Prostate gland (tissue), 2 donors: ENCODE measurements at regions not wholly inside any gene's neighbourhood (a gene's known extent, or its start where the extent isn't known, plus 50 kb on each side); places are given as distances from the start of the nearest gene placed in this dataset.

Experiments used
- DNase-seq: peaks from one replicate; pipeline ENCODE4 v3.0.0-alpha.2; 2019; ENCODE audit warnings: low spot score
- H3K27ac ChIP-seq, 2 donors: fragments of 200-600 bp; sonication (generic); 2 replicates each; pipeline ENCODE4 v1.5.1; 2017 to 2019
- H3K27me3 ChIP-seq: fragments of 200-600 bp; sonication (generic); replicated peaks from 2 replicates; pipeline ENCODE4 v1.5.1; 2019; ENCODE audit not compliant: insufficient read depth
- H3K36me3 ChIP-seq, 2 donors: fragments of 200-600 bp; sonication (generic); 1 replicate in 1 of 2; 2 replicates in 1 of 2; pipeline versions ENCODE4 v1.5.1 to v1.8.1; 2017 to 2019
- H3K4me1 ChIP-seq: fragments of 200-600 bp; sonication (generic); replicated peaks from 2 replicates; pipeline ENCODE4 v1.5.1; 2019
- H3K4me3 ChIP-seq, 2 donors: fragments of 200-600 bp; sonication (generic); 2 replicates each; pipeline ENCODE4 v1.5.1; 2017 to 2019
- H3K9me3 ChIP-seq: fragments of 200-600 bp; sonication (generic); 2 replicates; pipeline ENCODE4 v1.5.1; 2017
- CTCF ChIP-seq, 4 experiments: fragments of 200-600 bp in 2 of 4; fragments of 450-650 bp in 2 of 4; sonication (generic) in 2 of 4; IDR thresholded peaks; 1 replicate in 3 of 4; 2 replicates in 1 of 4; pipeline ENCODE4 v1.5.1; 2016 to 2019; ENCODE audit warnings: antibody characterized with exemption in 4 of 4, mild to moderate bottlenecking in 2 of 4, moderate library complexity in 2 of 4
- POLR2A ChIP-seq: fragments of 450-650 bp; IDR thresholded peaks from one replicate; pipeline ENCODE4 v1.6.1; 2016; ENCODE audit warnings: antibody characterized with exemption, mild to moderate bottlenecking
- POLR2AphosphoS5 ChIP-seq: sonication (generic); formaldehyde crosslinking; IDR thresholded peaks from one replicate; pipeline ENCODE4 v1.6.1; 2017; ENCODE audit warnings: antibody characterized with exemption
- WGBS: methylation state at CpG from one replicate; pipeline ENCODE4 v1.1.5; 2018; 5-methylcytosine and 5-hydroxymethylcytosine counted together
- intact Hi-C: fragments of 100-400 bp; cut with DNase I; formaldehyde crosslinking; loops from one replicate; pipeline ENCODE4 v1.14.2; 2022

GRCh38 chr16:13684819-13685563 is 235.0 kb upstream of the ERCC4 start:
- no peak for TF ChIP-seq POLR2AphosphoS5
- TF ChIP-seq POLR2A: no peak
- no peak for TF ChIP-seq CTCF (IDR thresholded peaks at IDR 0.05)
- Histone ChIP-seq H3K27ac (no peak overlapping the region), H3K4me1 (no peaks in the 10 kb centered on the region), H3K4me3 (no peak overlapping the region), H3K9me3 (no peaks in the 10 kb centered on the region), H3K27me3 (no peaks in the 10 kb centered on the region), H3K36me3 (no peaks in the 10 kb centered on the region)
- DNase-seq: no peak
- 78% methylated on average over 5 of the region's 5 CpGs for WGBS
- intact Hi-C loops: no loop called here

DNA sequence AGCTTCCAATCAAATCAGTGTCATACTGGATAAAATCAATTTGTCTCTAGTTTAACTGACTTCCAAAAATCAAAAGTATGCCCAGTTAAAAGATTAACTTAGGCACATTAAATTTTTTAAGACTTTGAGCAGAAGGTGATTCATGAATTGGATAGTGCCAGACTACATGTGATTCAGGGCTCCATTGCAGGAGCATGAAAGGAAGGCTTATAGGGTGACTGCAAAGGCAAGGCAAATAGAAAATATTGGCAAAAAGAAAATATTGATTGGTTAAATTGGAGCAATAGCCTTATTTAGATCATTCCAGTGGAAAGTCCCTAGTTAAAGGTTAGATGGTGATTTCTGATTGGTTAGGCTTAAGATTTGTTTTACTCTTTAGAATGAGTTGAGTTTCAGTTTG is 223.9 kb upstream of the ERCC4 start:
- Histone ChIP-seq H3K27me3 (no peaks in the 10 kb centered on the region), H3K36me3 (no peaks in the 10 kb centered on the region), H3K4me3 (no peak overlapping the region), H3K9me3 (no peaks in the 10 kb centered on the region), H3K4me1 (no peaks in the 10 kb centered on the region), H3K27ac (peak overlapping the region in 1 of 2 donors; percentile 52)
- intact Hi-C loops: no loop called here
- TF ChIP-seq CTCF (IDR thresholded peaks at IDR 0.05) (no peak), POLR2AphosphoS5 (no peak), POLR2A (no peak)
- no peak for DNase-seq

- H3K27ac ChIP-seq: no peak overlapping the region
- TF ChIP-seq POLR2AphosphoS5: no peak
- TF ChIP-seq POLR2A: no peak
- no peak for TF ChIP-seq CTCF (IDR thresholded peaks at IDR 0.05)
- no peaks in the 10 kb centered on the region for H3K27me3 ChIP-seq
- no peak for DNase-seq
- WGBS: 79% methylated on average over 1 of the region's 1 CpG
- H3K4me1 ChIP-seq: no peaks in the 10 kb centered on the region
- no peaks in the 10 kb centered on the region for H3K9me3 ChIP-seq
- H3K4me3 ChIP-seq: no peak overlapping the region
- no peaks in the 10 kb centered on the region for H3K36me3 ChIP-seq
- intact Hi-C loops: no loop called here
Observed at GRCh38 chr16:13697013-13697412, 222.9 kb upstream of the ERCC4 start.

DNA sequence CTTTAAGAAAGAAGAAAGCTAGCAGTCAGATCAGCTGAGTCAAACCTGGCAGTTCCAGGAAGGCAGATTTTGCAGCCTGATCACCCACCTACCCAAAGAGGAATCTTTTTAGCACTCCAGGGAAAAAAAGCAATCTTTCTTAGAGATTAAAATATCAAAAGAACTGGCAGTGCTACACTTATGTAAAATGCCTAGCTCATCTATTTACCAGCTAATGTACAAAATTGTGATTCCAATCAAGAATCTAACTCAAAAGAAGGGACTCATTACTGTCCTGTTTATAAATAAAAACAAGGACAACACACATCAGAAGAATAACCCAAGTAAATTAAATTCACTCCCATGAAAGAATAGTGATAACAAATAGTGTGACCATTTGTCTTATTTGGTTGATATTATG is 222.4 kb upstream of the ERCC4 start:
- intact Hi-C loops: no loop called here
- no peak overlapping the region for H3K4me3 ChIP-seq
- H3K4me1 ChIP-seq: no peaks in the 10 kb centered on the region

More for the DNA sequence above, 222.4 kb upstream of the ERCC4 start:
- Histone ChIP-seq H3K9me3 (no peaks in the 10 kb centered on the region), H3K27ac (no peak overlapping the region), H3K36me3 (no peaks in the 10 kb centered on the region), H3K27me3 (no peaks in the 10 kb centered on the region)
- TF ChIP-seq CTCF (IDR thresholded peaks at IDR 0.05): no peak
- no peak for DNase-seq
